Kidney (tissue), 13 donors: ENCODE measurements at regions not wholly inside any gene's neighbourhood (a gene's known extent, or its start where the extent isn't known, plus 50 kb on each side); places are given as distances from the start of the nearest gene placed in this dataset.
"Not testable (repeated sequence)": the region's sequence is repeated elsewhere in the genome, so short reads cannot be mapped to it uniquely, and the experiment has no call there.

Source experiments
- DNase-seq, 5 donors: peaks; one replicate each; pipeline ENCODE4 v3.0.0-alpha.2; 2013 to 2020
- FAIRE-seq: peaks from 2 replicates; lab custom pipeline; 2012; peaks lifted over from hg19 to GRCh38; lab: Jason Lieb, UNC
- H3K27ac ChIP-seq, 2 donors: one replicate each; pipeline ENCODE4 v1.7.0; 2013; ENCODE audit warnings: low read depth in 2 of 2, low read length in 2 of 2, inconsistent platforms in 1 of 2
- H3K27me3 ChIP-seq: one replicate; pipeline ENCODE4 v1.7.1; 2013; ENCODE audit warnings: low read length, inconsistent platforms; ENCODE audit not compliant: control insufficient read depth, insufficient read depth
- H3K36me3 ChIP-seq, 3 donors: one replicate each; pipeline versions ENCODE4 v1.7.0 to v1.7.1; 2013; ENCODE audit warnings: low read length in 3 of 3, control low read depth in 1 of 3, inconsistent platforms in 1 of 3; ENCODE audit not compliant: insufficient read depth in 3 of 3, control insufficient read depth in 2 of 3
- H3K4me1 ChIP-seq, 3 donors: one replicate each; pipeline versions ENCODE4 v1.7.0 to v1.7.1; 2013; ENCODE audit warnings: low read length in 3 of 3, inconsistent platforms in 1 of 3, low read depth in 1 of 3; ENCODE audit not compliant: control insufficient read depth in 2 of 3, insufficient read depth in 2 of 3
- H3K4me3 ChIP-seq, 3 donors: one replicate each; pipeline versions ENCODE4 v1.7.0 to v1.8.1; 2013; ENCODE audit warnings: low read length in 3 of 3, control low read depth in 1 of 3, inconsistent platforms in 1 of 3
- H3K9ac ChIP-seq, 3 donors: one replicate each; pipeline versions ENCODE4 v1.7.0 to v1.7.1; 2013; ENCODE audit warnings: low read length in 3 of 3, control low read depth in 1 of 3, inconsistent platforms in 1 of 3
- H3K9me3 ChIP-seq, 3 donors: one replicate each; pipeline versions ENCODE4 v1.7.0 to v1.7.1; 2013; ENCODE audit warnings: low read length in 3 of 3, control low read depth in 1 of 3, inconsistent platforms in 1 of 3; ENCODE audit not compliant: control insufficient read depth in 2 of 3, insufficient read depth in 1 of 3
- intact Hi-C: fragments of 100-400 bp; cut with DNase I; formaldehyde crosslinking; loops from one replicate; pipeline ENCODE4 v1.11.1; 2022
- TF ChIP-seq, protein P1 (sequence below): IDR thresholded peaks from 3 replicates; pipeline ENCODE4 v1.5.1; 2012; ENCODE audit warnings: mild to moderate bottlenecking, moderate library complexity, borderline replicate concordance; ENCODE audit not compliant: insufficient read depth; ENCODE audit errors: extremely low read depth
- donor health status: control.
- donor health status: control.
- donor health status: control.
- donor health status: control.
- donor health status: control.
- donor health status: DM: yes; HTN: yes; CAD: no.
- donor health status: Normal renal cell carcinoma (clear cell type).

DNA sequence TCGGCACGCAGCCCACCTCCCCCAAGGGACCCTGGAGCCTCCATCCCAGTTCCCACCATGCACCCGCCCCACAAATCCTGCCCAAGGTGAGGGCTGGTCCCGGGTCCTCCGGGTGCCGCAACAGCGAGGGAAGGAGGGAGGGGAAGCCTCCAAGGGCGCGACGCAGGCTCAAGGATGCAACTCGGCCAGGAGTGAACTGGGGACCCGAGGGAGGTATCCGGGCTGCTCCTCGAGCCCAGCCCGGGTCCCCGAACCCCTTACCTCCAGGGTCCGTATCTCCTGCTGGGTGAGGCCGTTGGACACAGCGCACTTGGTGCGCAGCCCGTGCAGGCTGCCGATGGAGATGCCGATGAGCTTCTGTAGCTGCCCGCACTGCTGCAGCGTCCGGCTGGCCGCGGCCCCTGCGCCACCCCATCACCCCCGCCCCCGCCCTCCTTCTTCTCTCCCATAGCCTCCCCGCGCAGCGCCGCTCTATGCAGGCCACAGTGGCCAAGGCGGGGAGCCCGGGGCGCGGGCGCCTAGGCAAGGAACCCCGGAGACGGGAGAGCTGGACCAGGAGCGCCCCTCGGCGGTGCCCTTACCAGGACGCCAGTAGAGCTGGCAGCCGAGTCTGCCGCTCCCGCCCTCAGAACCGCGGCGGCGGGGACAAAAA is 124.1 kb downstream of the ANKRD30BL start:
- Histone ChIP-seq H3K27ac (no peak overlapping the region), H3K36me3 (no peaks in the 10 kb centered on the region), H3K9ac (no peak overlapping the region), H3K4me3 (peak overlapping the region in 1 of 3 donors; percentile 21), H3K9me3 (no peaks in the 10 kb centered on the region), H3K4me1 (no peaks in the 10 kb centered on the region), H3K27me3 (peaks cover 15% of the 10 kb centered on the region)
- FAIRE-seq (no peak), DNase-seq (peak; percentile 52 to 62 (median 59))
- intact Hi-C loops: no loop called here
- TF ChIP-seq, protein P1, sequence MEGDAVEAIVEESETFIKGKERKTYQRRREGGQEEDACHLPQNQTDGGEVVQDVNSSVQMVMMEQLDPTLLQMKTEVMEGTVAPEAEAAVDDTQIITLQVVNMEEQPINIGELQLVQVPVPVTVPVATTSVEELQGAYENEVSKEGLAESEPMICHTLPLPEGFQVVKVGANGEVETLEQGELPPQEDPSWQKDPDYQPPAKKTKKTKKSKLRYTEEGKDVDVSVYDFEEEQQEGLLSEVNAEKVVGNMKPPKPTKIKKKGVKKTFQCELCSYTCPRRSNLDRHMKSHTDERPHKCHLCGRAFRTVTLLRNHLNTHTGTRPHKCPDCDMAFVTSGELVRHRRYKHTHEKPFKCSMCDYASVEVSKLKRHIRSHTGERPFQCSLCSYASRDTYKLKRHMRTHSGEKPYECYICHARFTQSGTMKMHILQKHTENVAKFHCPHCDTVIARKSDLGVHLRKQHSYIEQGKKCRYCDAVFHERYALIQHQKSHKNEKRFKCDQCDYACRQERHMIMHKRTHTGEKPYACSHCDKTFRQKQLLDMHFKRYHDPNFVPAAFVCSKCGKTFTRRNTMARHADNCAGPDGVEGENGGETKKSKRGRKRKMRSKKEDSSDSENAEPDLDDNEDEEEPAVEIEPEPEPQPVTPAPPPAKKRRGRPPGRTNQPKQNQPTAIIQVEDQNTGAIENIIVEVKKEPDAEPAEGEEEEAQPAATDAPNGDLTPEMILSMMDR: no peak

DNA sequence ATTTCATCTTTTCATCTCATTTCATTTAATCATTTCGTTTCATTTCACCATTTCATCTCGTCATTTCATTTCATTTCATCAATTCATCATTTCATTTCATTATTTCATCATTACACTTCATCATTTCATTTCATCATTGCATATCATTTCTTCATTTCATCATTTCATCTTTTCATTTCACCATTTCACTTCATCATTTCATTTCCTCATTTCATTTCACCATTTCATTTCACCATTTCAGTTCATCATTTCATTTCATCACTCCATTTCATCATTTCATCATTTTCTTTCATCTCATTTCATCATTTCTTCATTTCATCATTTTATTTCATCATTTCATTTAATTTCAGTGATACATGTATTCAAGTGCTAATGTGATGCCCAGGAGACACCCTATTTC is 127.1 kb downstream of the ANKRD30BL start:
- DNase-seq: peak in 1 of 5 donors; percentile 14
- no peak for FAIRE-seq
- Histone ChIP-seq H3K4me1 (no peaks in the 10 kb centered on the region), H3K9me3 (no peaks in the 10 kb centered on the region), H3K36me3 (no peaks in the 10 kb centered on the region), H3K27me3 (peaks cover 10% of the 10 kb centered on the region), H3K9ac (no peak overlapping the region), H3K27ac (no peak overlapping the region), H3K4me3 (no peak overlapping the region)
- TF ChIP-seq, protein P1: no peak
- intact Hi-C loops: no loop called here

DNA sequence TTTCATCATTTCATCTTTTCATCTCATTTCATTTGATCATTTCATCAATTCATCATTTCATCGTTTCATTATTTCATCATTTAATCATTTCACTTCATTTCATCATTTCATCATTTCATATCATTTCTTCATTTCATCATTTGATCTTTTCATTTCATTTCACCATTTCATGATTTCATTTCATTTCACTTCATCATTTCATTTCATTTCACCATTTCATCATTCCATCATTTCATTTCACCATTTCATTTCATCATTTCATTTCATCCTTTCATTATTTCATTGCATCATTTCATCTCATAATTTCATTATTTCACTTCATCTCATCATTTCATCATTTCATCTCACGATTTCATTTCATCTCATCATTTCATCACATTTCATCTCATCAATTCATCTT is 127.8 kb downstream of the ANKRD30BL start:
- Histone ChIP-seq H3K36me3 (no peaks in the 10 kb centered on the region), H3K4me1 (no peaks in the 10 kb centered on the region), H3K9me3 (no peaks in the 10 kb centered on the region), H3K27ac (no peak overlapping the region), H3K9ac (no peak overlapping the region), H3K27me3 (peaks cover 3% of the 10 kb centered on the region), H3K4me3 (no peak overlapping the region)
- FAIRE-seq (no peak), DNase-seq (no peak)
- intact Hi-C loops: no loop called here
- TF ChIP-seq, protein P1: no peak

DNA sequence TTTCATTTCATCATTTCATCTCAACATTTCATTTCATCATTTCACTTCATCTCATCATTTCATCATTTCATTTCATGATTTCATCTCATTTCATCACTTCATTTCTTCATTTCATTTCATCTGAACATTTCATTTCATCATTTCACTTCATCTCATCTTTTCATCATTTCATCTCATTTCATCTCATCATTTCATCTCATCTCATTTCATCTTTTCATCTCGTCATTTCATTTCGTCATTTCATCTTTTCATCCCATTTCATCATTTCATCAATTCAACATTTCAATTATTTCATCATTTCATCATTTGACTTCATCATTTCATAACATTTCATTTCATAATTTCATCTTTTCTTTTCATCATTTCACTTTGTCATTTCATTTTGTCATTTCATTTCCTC is 128.4 kb downstream of the ANKRD30BL start:
- intact Hi-C loops: no loop called here
- TF ChIP-seq, protein P1: no peak
- Histone ChIP-seq H3K4me3 (no peak overlapping the region), H3K9ac (no peak overlapping the region), H3K4me1 (no peaks in the 10 kb centered on the region), H3K9me3 (no peaks in the 10 kb centered on the region), H3K27ac (no peak overlapping the region), H3K27me3 (no peaks in the 10 kb centered on the region), H3K36me3 (no peaks in the 10 kb centered on the region)
- no peak for DNase-seq
- FAIRE-seq: no peak

DNA sequence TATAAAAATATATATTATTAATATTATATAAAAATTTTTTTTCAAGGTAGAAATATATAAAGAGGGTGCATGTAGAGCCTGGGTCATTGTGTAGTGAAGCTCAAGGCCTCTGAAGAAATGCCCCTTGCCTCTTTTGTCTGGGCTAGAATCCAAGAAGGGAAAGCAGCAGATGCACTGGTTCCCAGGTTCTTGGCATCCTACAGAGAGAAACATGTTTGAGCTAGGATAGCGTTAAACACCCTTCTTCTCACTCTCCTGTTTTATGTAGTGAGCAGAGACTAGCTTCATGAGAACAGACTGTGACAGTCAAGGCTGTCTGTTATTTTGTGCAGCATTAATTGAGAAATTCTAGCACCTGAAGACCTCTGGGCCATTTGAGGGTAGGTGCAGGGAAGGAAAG is 149.7 kb downstream of the ANKRD30BL start:
- H3K27me3 ChIP-seq, H3K9ac ChIP-seq, H3K36me3 ChIP-seq, H3K9me3 ChIP-seq, DNase-seq, intact Hi-C loops, H3K4me1 ChIP-seq, H3K27ac ChIP-seq, FAIRE-seq, H3K4me3 ChIP-seq: not testable (repeated sequence)
